ENCODE measurements at regions not wholly inside any gene's neighbourhood (a gene's known extent, or its start where the extent isn't known, plus 50 kb on each side); places are given as distances from the start of the nearest gene placed in this dataset.

DNA sequence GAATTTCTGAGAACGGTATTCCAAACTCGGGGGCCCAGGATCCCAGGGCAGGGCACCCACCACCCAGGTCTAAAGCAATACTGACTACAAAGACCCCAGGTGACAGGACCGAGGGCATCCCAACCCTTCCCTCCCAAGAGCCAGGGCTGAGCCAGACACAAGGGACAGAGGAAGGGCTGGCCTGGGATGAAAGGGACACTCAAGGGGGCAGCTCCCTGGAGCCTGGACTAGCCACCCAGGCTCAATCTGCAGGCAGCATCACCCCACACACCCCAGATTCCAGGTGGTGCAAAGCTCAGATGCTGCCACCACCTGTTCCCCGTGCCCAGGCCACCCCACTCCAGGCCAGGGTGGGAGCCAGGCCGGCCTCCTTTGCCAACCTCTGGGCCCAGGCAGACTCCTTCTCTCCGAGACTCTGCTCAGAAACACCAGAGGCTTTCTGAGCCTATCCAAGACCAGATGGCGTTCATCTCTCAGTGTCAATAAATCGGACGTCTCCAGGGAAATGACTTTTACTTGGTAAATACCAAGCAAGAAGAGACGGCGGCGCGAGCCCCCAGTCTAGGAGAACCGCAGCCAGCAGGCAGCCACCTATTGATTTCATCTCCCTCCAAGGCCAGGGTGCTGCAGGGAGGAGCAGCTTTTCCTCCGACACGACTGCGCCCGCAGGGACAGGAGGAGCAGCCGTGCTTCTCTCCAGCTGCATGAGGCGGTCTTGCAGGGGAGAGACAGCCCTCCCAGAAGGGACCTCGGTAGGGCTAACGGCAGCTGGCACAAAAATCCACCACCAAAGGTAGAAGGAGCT lies 94.1 kb upstream of the ADAMTS2 start:
- Histone ChIP-seq H3K9me3 (replicated peaks; ENCODE audit: control insufficient read depth, insufficient read depth, low read length) (no peaks in the 10 kb centered on the region; the same call in 2 of the 3 replicates), H3K9ac (ENCODE audit: control insufficient read depth, insufficient read depth, low read length) (no peak overlapping the region), H3K27me3 (replicated peaks in 1 of 2; ENCODE audit: control insufficient read depth in 2 of 2, insufficient read depth in 2 of 2, low read length in 1 of 2) (no peaks in the 10 kb centered on the region), H3K79me2 (ENCODE audit: control insufficient read depth, insufficient read depth, low read length) (no peaks in the 10 kb centered on the region), H3K4me2 (ENCODE audit: control insufficient read depth, insufficient read depth) (no peak overlapping the region), H3K4me1 (ENCODE audit: control insufficient read depth, insufficient read depth, low read length) (no peaks in the 10 kb centered on the region), H3K27ac (ENCODE audit: control insufficient read depth, insufficient read depth) (no peak overlapping the region), H4K20me1 (ENCODE audit: control insufficient read depth, insufficient read depth) (no peaks in the 10 kb centered on the region), H3K36me3 (ENCODE audit: control insufficient read depth in 2 of 2, insufficient read depth in 2 of 2, low read length in 1 of 2) (no peaks in the 10 kb centered on the region), H2AFZ (ENCODE audit: control insufficient read depth, low read depth, low read length) (no peak overlapping the region), H3K4me3 (no peak overlapping the region)
- RAD21 ChIA-PET (ENCODE audit: unreplicated experiment), result no interaction called here
- in situ Hi-C loops (cut with MboI) (no loop called here), intact Hi-C loops (cut with micrococcal nuclease; ENCODE audit: unreplicated experiment) (no loop called here)
- WGBS (ENCODE audit: insufficient coverage, insufficient replicate concordance, low lambda C conversion rate, missing lambda C conversion rate), result 54% methylated on average over 22 of the region's 22 CpGs
- POLR2A ChIA-PET, result no interaction called here
- ATAC-seq, result no peak
- BruUV-seq (replicated peaks), result no TSS peak
- CTCF ChIA-PET, result no interaction called here
- no peak for FAIRE-seq
- TF ChIP-seq, protein P1, sequence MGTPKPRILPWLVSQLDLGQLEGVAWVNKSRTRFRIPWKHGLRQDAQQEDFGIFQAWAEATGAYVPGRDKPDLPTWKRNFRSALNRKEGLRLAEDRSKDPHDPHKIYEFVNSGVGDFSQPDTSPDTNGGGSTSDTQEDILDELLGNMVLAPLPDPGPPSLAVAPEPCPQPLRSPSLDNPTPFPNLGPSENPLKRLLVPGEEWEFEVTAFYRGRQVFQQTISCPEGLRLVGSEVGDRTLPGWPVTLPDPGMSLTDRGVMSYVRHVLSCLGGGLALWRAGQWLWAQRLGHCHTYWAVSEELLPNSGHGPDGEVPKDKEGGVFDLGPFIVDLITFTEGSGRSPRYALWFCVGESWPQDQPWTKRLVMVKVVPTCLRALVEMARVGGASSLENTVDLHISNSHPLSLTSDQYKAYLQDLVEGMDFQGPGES (IDR thresholded peaks at IDR 0.05), result no peak
- TF ChIP-seq, protein P2, sequence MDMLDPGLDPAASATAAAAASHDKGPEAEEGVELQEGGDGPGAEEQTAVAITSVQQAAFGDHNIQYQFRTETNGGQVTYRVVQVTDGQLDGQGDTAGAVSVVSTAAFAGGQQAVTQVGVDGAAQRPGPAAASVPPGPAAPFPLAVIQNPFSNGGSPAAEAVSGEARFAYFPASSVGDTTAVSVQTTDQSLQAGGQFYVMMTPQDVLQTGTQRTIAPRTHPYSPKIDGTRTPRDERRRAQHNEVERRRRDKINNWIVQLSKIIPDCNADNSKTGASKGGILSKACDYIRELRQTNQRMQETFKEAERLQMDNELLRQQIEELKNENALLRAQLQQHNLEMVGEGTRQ (IDR thresholded peaks at IDR 0.05; ENCODE audit: borderline replicate concordance, low read depth, low read length), result no peak
- TF ChIP-seq ZNF384 (IDR thresholded peaks at IDR 0.05; ENCODE audit: borderline replicate concordance, low read depth, low read length), result no peak
- TF ChIP-seq TCF3 (IDR thresholded peaks at IDR 0.05; ENCODE audit: borderline replicate concordance, insufficient read depth, low read depth, low read length), result no peak
- TF ChIP-seq TCF12 (IDR thresholded peaks at IDR 0.05; ENCODE audit: low read depth, low read length), result no peak
- TF ChIP-seq, protein P3, sequence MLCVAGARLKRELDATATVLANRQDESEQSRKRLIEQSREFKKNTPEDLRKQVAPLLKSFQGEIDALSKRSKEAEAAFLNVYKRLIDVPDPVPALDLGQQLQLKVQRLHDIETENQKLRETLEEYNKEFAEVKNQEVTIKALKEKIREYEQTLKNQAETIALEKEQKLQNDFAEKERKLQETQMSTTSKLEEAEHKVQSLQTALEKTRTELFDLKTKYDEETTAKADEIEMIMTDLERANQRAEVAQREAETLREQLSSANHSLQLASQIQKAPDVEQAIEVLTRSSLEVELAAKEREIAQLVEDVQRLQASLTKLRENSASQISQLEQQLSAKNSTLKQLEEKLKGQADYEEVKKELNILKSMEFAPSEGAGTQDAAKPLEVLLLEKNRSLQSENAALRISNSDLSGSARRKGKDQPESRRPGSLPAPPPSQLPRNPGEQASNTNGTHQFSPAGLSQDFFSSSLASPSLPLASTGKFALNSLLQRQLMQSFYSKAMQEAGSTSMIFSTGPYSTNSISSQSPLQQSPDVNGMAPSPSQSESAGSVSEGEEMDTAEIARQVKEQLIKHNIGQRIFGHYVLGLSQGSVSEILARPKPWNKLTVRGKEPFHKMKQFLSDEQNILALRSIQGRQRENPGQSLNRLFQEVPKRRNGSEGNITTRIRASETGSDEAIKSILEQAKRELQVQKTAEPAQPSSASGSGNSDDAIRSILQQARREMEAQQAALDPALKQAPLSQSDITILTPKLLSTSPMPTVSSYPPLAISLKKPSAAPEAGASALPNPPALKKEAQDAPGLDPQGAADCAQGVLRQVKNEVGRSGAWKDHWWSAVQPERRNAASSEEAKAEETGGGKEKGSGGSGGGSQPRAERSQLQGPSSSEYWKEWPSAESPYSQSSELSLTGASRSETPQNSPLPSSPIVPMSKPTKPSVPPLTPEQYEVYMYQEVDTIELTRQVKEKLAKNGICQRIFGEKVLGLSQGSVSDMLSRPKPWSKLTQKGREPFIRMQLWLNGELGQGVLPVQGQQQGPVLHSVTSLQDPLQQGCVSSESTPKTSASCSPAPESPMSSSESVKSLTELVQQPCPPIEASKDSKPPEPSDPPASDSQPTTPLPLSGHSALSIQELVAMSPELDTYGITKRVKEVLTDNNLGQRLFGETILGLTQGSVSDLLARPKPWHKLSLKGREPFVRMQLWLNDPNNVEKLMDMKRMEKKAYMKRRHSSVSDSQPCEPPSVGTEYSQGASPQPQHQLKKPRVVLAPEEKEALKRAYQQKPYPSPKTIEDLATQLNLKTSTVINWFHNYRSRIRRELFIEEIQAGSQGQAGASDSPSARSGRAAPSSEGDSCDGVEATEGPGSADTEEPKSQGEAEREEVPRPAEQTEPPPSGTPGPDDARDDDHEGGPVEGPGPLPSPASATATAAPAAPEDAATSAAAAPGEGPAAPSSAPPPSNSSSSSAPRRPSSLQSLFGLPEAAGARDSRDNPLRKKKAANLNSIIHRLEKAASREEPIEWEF (IDR thresholded peaks at IDR 0.05; ENCODE audit: insufficient replicate concordance, low read depth, low read length), result no peak
- TF ChIP-seq SMC3 (IDR thresholded peaks at IDR 0.05; ENCODE audit: borderline replicate concordance, low read length), result no peak
- TF ChIP-seq SP1 (IDR thresholded peaks at IDR 0.05; ENCODE audit: low read depth, low read length), result no peak
- TF ChIP-seq BCL11A (IDR thresholded peaks at IDR 0.05; ENCODE audit: low read depth, low read length), result no peak
- TF ChIP-seq WRNIP1 (IDR thresholded peaks at IDR 0.05; ENCODE audit: borderline replicate concordance, low read depth, low read length), result no peak
- TF ChIP-seq POLR2AphosphoS5 (IDR thresholded peaks at IDR 0.05; ENCODE audit: low read length), result no peak
- TF ChIP-seq, protein P4, sequence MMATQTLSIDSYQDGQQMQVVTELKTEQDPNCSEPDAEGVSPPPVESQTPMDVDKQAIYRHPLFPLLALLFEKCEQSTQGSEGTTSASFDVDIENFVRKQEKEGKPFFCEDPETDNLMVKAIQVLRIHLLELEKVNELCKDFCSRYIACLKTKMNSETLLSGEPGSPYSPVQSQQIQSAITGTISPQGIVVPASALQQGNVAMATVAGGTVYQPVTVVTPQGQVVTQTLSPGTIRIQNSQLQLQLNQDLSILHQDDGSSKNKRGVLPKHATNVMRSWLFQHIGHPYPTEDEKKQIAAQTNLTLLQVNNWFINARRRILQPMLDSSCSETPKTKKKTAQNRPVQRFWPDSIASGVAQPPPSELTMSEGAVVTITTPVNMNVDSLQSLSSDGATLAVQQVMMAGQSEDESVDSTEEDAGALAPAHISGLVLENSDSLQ (IDR thresholded peaks at IDR 0.05), result no peak
- DNase-seq (ENCODE audit: low read depth, low spot score), result no peak
- SMC1A ChIA-PET (ENCODE audit: uncharacterized antibody, unreplicated experiment), result no interaction called here
